Esophagus squamous epithelium (tissue), 5 donors: ENCODE measurements at regions not wholly inside any gene's neighbourhood (a gene's known extent, or its start where the extent isn't known, plus 50 kb on each side); places are given as distances from the start of the nearest gene placed in this dataset.

Experiments
- DNase-seq: peaks from one replicate; lab custom pipeline; 2025; lab: John Stamatoyannopoulos, UW
- H3K27ac ChIP-seq, 4 donors: fragments of 200-600 bp; sonication (generic); one replicate each; pipeline ENCODE4 v1.5.1; 2016 to 2019; ENCODE audit warnings: mild to moderate bottlenecking in 1 of 4
- H3K27me3 ChIP-seq, 4 donors: fragments of 200-600 bp; sonication (generic); 1 replicate in 3 of 4; 2 replicates in 1 of 4; pipeline versions ENCODE4 v1.5.1 to v1.6.0; 2017 to 2021; ENCODE audit warnings: antibody characterized with exemption in 1 of 4
- H3K36me3 ChIP-seq, 3 donors: fragments of 200-600 bp; sonication (generic); one replicate each; pipeline ENCODE4 v1.5.1; 2016 to 2019
- H3K4me1 ChIP-seq, 3 donors: fragments of 200-600 bp; sonication (generic); one replicate each; pipeline ENCODE4 v1.5.1; 2017 to 2019
- H3K4me3 ChIP-seq, 4 donors: fragments of 200-600 bp; sonication (generic); 1 replicate in 3 of 4; 2 replicates in 1 of 4; pipeline ENCODE4 v1.5.1; 2016 to 2019; ENCODE audit warnings: mild to moderate bottlenecking in 2 of 4, moderate library complexity in 1 of 4
- H3K9me3 ChIP-seq, 3 donors: fragments of 200-600 bp; sonication (generic); one replicate each; pipeline ENCODE4 v1.5.1; 2016 to 2019
- CTCF ChIP-seq, 6 experiments: fragments of 450-650 bp in 4 of 6; fragments of 200-600 bp in 2 of 6; sonication (generic) in 2 of 6; IDR thresholded peaks; one replicate each; pipeline ENCODE4 v1.5.1; 2016 to 2019; ENCODE audit warnings: antibody characterized with exemption in 6 of 6, mild to moderate bottlenecking in 4 of 6, moderate library complexity in 4 of 6
- POLR2A ChIP-seq, 4 donors: fragments of 450-650 bp; IDR thresholded peaks; one replicate each; pipeline ENCODE4 v1.6.1; 2017; ENCODE audit warnings: antibody characterized with exemption in 4 of 4, mild to moderate bottlenecking in 4 of 4, moderate library complexity in 3 of 4
- WGBS, 2 donors: methylation state at CpG; one replicate each; pipeline ENCODE4 v1.1.5; 2018; 5-methylcytosine and 5-hydroxymethylcytosine counted together
- intact Hi-C: fragments of 100-400 bp; cut with DNase I; formaldehyde crosslinking; loops from one replicate; pipeline ENCODE4 v1.15.0; 2022
- donor health status: DM: yes; HTN: yes; CAD: no.

- Histone ChIP-seq H3K27ac (no peak overlapping the region), H3K4me3 (no peak overlapping the region), H3K27me3 (no peaks in the 10 kb centered on the region), H3K4me1 (no peaks in the 10 kb centered on the region), H3K36me3 (no peaks in the 10 kb centered on the region), H3K9me3 (peaks cover 0 to 4% (median 0%) of the 10 kb centered on the region in 3 donors)
- TF ChIP-seq POLR2A (IDR thresholded peaks at IDR 0.05) (no peak), CTCF (IDR thresholded peaks at IDR 0.05) (no peak)
- 53 to 77% methylated on average over 4 of the region's 4 CpGs for WGBS, 2 donors
- intact Hi-C loops = no loop called here
- DNase-seq = no peak
These were observed 817.9 kb upstream of the NEGR1 start for GRCh38 chr1:73100216-73100615.

DNA sequence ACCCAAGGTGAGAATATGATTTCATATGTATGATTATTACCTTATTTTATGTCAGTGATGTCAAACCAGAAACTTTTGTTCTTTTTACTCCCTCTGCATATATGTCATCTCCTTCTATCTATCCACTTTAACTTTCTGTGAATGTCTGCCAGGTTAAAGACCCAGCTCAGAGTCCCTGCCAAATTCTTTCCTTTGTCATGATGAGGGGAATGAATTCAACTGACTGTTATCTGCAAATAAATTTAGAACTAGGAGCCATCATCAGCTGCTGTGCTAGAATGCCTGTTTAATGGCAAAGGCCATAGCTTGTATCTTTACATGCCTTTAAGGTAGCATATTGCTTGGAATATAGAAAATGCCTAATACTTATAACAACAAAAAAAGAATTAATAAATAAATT is 815.6 kb upstream of the NEGR1 start:
- H3K27me3 ChIP-seq = no peaks in the 10 kb centered on the region
- no peaks in the 10 kb centered on the region for H3K36me3 ChIP-seq
- no peak overlapping the region for H3K4me3 ChIP-seq
- no peak overlapping the region for H3K27ac ChIP-seq
- intact Hi-C loops = no loop called here
- H3K4me1 ChIP-seq = no peaks in the 10 kb centered on the region
- TF ChIP-seq POLR2A (IDR thresholded peaks at IDR 0.05) = no peak
- no peak for TF ChIP-seq CTCF (IDR thresholded peaks at IDR 0.05)
- no peaks in the 10 kb centered on the region for H3K9me3 ChIP-seq
- no peak for DNase-seq

DNA sequence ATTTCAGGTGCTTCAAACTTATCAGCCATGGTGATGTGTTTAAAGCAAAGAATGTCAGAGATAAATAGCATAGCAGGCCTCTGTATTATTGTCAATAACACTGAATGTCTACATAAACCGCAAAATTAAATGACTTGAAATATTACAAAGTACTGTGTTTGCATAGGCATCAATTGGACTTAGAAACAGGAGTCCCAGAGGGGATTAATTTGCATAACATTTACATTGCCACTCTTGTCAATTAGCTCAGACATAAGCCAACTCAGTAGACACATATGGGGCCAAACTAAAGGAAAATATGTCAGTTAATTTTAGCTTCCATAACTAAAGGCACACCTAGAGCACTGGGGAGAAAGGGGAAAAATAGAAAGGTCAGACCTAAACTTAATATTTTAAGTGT is 814.5 kb upstream of the NEGR1 start:
- intact Hi-C loops = no loop called here
- H3K9me3 ChIP-seq = no peaks in the 10 kb centered on the region
- H3K36me3 ChIP-seq = no peaks in the 10 kb centered on the region
- no peaks in the 10 kb centered on the region for H3K27me3 ChIP-seq
- DNase-seq = no peak
- no peaks in the 10 kb centered on the region for H3K4me1 ChIP-seq
- TF ChIP-seq CTCF (IDR thresholded peaks at IDR 0.05) (no peak), POLR2A (IDR thresholded peaks at IDR 0.05) (no peak)
- WGBS, 2 donors = 43 to 61% methylated on average over 1 of the region's 1 CpG
- no peak overlapping the region for H3K27ac ChIP-seq
- no peak overlapping the region for H3K4me3 ChIP-seq

DNA sequence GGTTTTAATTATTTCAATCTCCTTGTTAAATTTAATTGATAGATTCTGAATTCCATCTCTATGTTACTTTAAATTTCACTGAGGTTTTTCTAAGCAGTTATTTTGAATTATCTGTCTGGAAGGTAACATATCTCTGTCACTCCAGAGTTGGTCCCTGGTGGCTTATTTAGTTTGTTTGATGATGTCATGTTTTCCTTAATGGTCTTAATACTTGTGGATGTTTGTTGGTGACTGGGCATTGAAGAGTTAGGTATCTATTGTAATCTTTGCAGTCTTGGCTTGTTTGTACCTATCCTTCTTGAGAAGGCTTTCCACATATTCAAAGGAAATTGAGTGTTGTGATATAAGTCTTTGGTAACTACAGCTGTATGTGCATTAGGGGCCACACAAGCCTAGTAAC is 810.0 kb upstream of the NEGR1 start:
- Histone ChIP-seq H3K27ac (no peak overlapping the region), H3K36me3 (no peaks in the 10 kb centered on the region), H3K9me3 (no peaks in the 10 kb centered on the region), H3K4me1 (no peaks in the 10 kb centered on the region), H3K27me3 (no peaks in the 10 kb centered on the region), H3K4me3 (no peak overlapping the region)
- no peak for TF ChIP-seq CTCF (IDR thresholded peaks at IDR 0.05)
- no peak for TF ChIP-seq POLR2A (IDR thresholded peaks at IDR 0.05)
- no peak for DNase-seq
- intact Hi-C loops = no loop called here

DNA sequence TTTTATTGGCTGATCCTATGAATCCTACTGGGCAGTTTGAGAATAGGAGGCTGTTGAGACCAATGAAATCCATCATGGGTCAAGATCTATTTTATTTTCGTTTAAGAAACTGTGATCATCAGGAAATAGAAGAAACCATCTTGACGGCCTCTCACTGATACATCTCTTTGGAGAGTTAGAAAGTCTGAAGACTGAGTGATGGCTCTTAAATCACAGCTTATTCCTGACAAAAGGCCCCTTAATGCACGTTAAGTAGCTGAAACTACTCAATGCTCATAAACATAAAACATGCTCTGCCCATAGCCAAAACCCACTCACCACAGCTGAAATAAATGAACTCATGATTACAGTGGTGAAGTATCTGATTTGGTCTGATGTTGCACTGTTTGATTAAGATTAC is 784.5 kb upstream of the NEGR1 start:
- H3K36me3 ChIP-seq = no peaks in the 10 kb centered on the region
- H3K27ac ChIP-seq = no peak overlapping the region
- intact Hi-C loops = no loop called here
- H3K9me3 ChIP-seq = no peaks in the 10 kb centered on the region
- no peaks in the 10 kb centered on the region for H3K27me3 ChIP-seq
- no peak overlapping the region for H3K4me3 ChIP-seq
- no peak for DNase-seq
- no peaks in the 10 kb centered on the region for H3K4me1 ChIP-seq
- 3 to 32% methylated on average over 3 of the region's 3 CpGs for WGBS, 2 donors
- no peak for TF ChIP-seq CTCF (IDR thresholded peaks at IDR 0.05)
- TF ChIP-seq POLR2A (IDR thresholded peaks at IDR 0.05) = no peak
